ENCODE measurements at regions not wholly inside any gene's neighbourhood (a gene's known extent, or its start where the extent isn't known, plus 50 kb on each side); places are given as distances from the start of the nearest gene placed in this dataset.

- no peak for DNase-seq
Observed at GRCh38 chr17:34874478-34874877, 86.8 kb downstream of the CCT6B start.

GRCh38 chr17:34872640-34873039, 88.6 kb downstream of the CCT6B start:
- DNase-seq, result no peak

- no peak for DNase-seq
Observed at GRCh38 chr17:34869641-34870040, 91.6 kb downstream of the CCT6B start.

- no peak for DNase-seq
Observed at GRCh38 chr17:34865716-34866115, 95.5 kb downstream of the CCT6B start.

- no peak for DNase-seq
Observed at GRCh38 chr17:34862384-34862783, 98.9 kb downstream of the CCT6B start.

GRCh38 chr17:34861864-34862263, 99.4 kb downstream of the CCT6B start:
- no peak for DNase-seq

GRCh38 chr17:34859652-34860051, 101.6 kb downstream of the CCT6B start:
- DNase-seq, result no peak

GRCh38 chr17:34858591-34859565, 102.4 kb downstream of the CCT6B start:
- no peak for DNase-seq

- DNase-seq, result no peak
Observed at GRCh38 chr17:34853924-34854323, 107.3 kb downstream of the CCT6B start.

- no peak for DNase-seq
Observed at GRCh38 chr17:34852614-34853013, 108.6 kb downstream of the CCT6B start.

- no peak for DNase-seq
Observed at GRCh38 chr17:34851961-34852540, 109.2 kb downstream of the CCT6B start.

- no peak for DNase-seq
Observed at GRCh38 chr17:34850964-34851363, 110.3 kb downstream of the CCT6B start.

- DNase-seq, result no peak
Observed at GRCh38 chr17:34850023-34850422, 111.2 kb downstream of the CCT6B start.

GRCh38 chr17:34847938-34848337, 113.3 kb downstream of the CCT6B start:
- no peak for DNase-seq

- DNase-seq, result no peak
Observed at GRCh38 chr17:34845296-34845695, 116.0 kb downstream of the CCT6B start.

- no peak for DNase-seq
Observed at GRCh38 chr17:34843682-34844081, 117.6 kb downstream of the CCT6B start.

GRCh38 chr17:34842235-34842634, 119.0 kb downstream of the CCT6B start:
- DNase-seq, result no peak

- no peak for DNase-seq
Observed at GRCh38 chr17:34841467-34841866, 119.8 kb downstream of the CCT6B start.

GRCh38 chr17:34840750-34841149, 120.5 kb downstream of the CCT6B start:
- DNase-seq, result no peak

GRCh38 chr17:34837876-34838478, 123.3 kb downstream of the CCT6B start:
- no peak for DNase-seq

GRCh38 chr17:34832376-34832775, 128.9 kb downstream of the CCT6B start:
- DNase-seq, result no peak

GRCh38 chr17:34827008-34827407, 134.3 kb downstream of the CCT6B start:
- DNase-seq, result no peak

- no peak for DNase-seq
Observed at GRCh38 chr17:34826332-34826731, 134.9 kb downstream of the CCT6B start.
